ENCODE measurements at regions not wholly inside any gene's neighbourhood (a gene's known extent, or its start where the extent isn't known, plus 50 kb on each side); places are given as distances from the start of the nearest gene placed in this dataset.

GRCh38 chr9:22645893-22646292 is 199.3 kb downstream of the DMRTA1 start:
- no peak for TF ChIP-seq CTCF (optimal IDR thresholded peaks at IDR 0.05 in 1 of 3, IDR thresholded peaks at IDR 0.05 in 1 of 3, conservative IDR thresholded peaks at IDR 0.05 in 1 of 3; ENCODE audit: extremely low read depth in 1 of 3, insufficient read depth in 2 of 3, low read length in 3 of 3)
- TF ChIP-seq EZH2 (IDR thresholded peaks at IDR 0.05; ENCODE audit: low read length), result no peak
